Breast epithelium (tissue), 4 donors: ENCODE measurements at regions not wholly inside any gene's neighbourhood (a gene's known extent, or its start where the extent isn't known, plus 50 kb on each side); places are given as distances from the start of the nearest gene placed in this dataset.

ENCODE experiments used
- DNase-seq, 2 donors: peaks; one replicate each; pipeline ENCODE4 v3.0.0-alpha.2; 2019; ENCODE audit warnings: low spot score in 2 of 2
- H3K27ac ChIP-seq, 2 donors: fragments of 200-600 bp; sonication (generic) in 1 of 2; one replicate each; pipeline ENCODE4 v1.5.1; 2016 to 2019; ENCODE audit warnings: mild to moderate bottlenecking in 1 of 2
- H3K27me3 ChIP-seq, 2 donors: fragments of 200-600 bp; sonication (generic) in 1 of 2; one replicate each; pipeline versions ENCODE4 v1.5.1 to v1.6.0; 2017 to 2019; ENCODE audit warnings: control low read depth in 1 of 2, mild to moderate bottlenecking in 1 of 2
- H3K36me3 ChIP-seq: fragments of 200-600 bp; one replicate; pipeline ENCODE4 v1.5.1; 2019
- H3K4me1 ChIP-seq, 2 donors: fragments of 200-600 bp; sonication (generic); one replicate each; pipeline ENCODE4 v1.5.1; 2016 to 2019; ENCODE audit warnings: control low read depth in 1 of 2
- H3K4me3 ChIP-seq, 3 donors: fragments of 200-600 bp; sonication (generic); 1 replicate in 2 of 3; 2 replicates in 1 of 3; pipeline ENCODE4 v1.5.1; 2016 to 2019; ENCODE audit warnings: mild to moderate bottlenecking in 3 of 3, moderate library complexity in 2 of 3
- H3K9me3 ChIP-seq, 2 donors: fragments of 200-600 bp; sonication (generic) in 1 of 2; one replicate each; pipeline ENCODE4 v1.5.1; 2016 to 2019; ENCODE audit warnings: control low read depth in 1 of 2
- CTCF ChIP-seq, 3 donors: fragments of 450-650 bp; IDR thresholded peaks; one replicate each; pipeline ENCODE4 v1.5.1; 2016 to 2017; ENCODE audit warnings: antibody characterized with exemption in 3 of 3, mild to moderate bottlenecking in 3 of 3, moderate library complexity in 3 of 3
- POLR2A ChIP-seq: fragments of 450-650 bp; IDR thresholded peaks from one replicate; pipeline ENCODE4 v1.6.1; 2016; ENCODE audit warnings: antibody characterized with exemption, mild to moderate bottlenecking, moderate library complexity
- POLR2AphosphoS5 ChIP-seq, 3 donors: sonication (generic); formaldehyde crosslinking; IDR thresholded peaks; one replicate each; pipeline ENCODE4 v1.6.1; 2017; ENCODE audit warnings: antibody characterized with exemption in 3 of 3
- intact Hi-C: fragments of 100-400 bp; cut with DNase I; formaldehyde crosslinking; loops from one replicate; pipeline ENCODE4 v1.15.1; 2023; ENCODE audit warnings: low total_unique reads

- no peak for DNase-seq
- no peaks in the 10 kb centered on the region for H3K27me3 ChIP-seq
- peak overlapping the region; percentile 62 to 64 for H3K27ac ChIP-seq
These were observed 689.9 kb upstream of the CITED2 start for GRCh38 chr6:140064366-140064765.

GRCh38 chr6:140063021-140063399 is 688.6 kb upstream of the CITED2 start:
- H3K4me1 ChIP-seq, result peaks cover 0 to 10% of the 10 kb centered on the region in 2 donors
- no peak overlapping the region for H3K4me3 ChIP-seq
- DNase-seq, result no peak
- no peaks in the 10 kb centered on the region for H3K9me3 ChIP-seq
- intact Hi-C loops, result no loop called here
- no peaks in the 10 kb centered on the region for H3K36me3 ChIP-seq
- TF ChIP-seq POLR2A (no peak), POLR2AphosphoS5 (IDR thresholded peaks at IDR 0.05) (no peak)
- peak overlapping the region; percentile 85 to 89 for H3K27ac ChIP-seq
- no peaks in the 10 kb centered on the region for H3K27me3 ChIP-seq

More at GRCh38 chr6:140064366-140064765, 689.9 kb upstream of the CITED2 start:
- Histone ChIP-seq H3K4me1 (peaks cover 0 to 10% of the 10 kb centered on the region in 2 donors), H3K4me3 (no peak overlapping the region), H3K9me3 (no peaks in the 10 kb centered on the region), H3K36me3 (no peaks in the 10 kb centered on the region)
- intact Hi-C loops, result no loop called here
- TF ChIP-seq POLR2A, result no peak
- TF ChIP-seq POLR2AphosphoS5 (IDR thresholded peaks at IDR 0.05), result no peak
- no peak for TF ChIP-seq CTCF (IDR thresholded peaks at IDR 0.05)

- Histone ChIP-seq H3K9me3 (no peaks in the 10 kb centered on the region), H3K4me3 (no peak overlapping the region), H3K27me3 (no peaks in the 10 kb centered on the region), H3K27ac (peak overlapping the region; percentile 85 to 89), H3K4me1 (peaks cover 0 to 10% of the 10 kb centered on the region in 2 donors), H3K36me3 (no peaks in the 10 kb centered on the region)
- TF ChIP-seq POLR2AphosphoS5 (IDR thresholded peaks at IDR 0.05) (no peak), POLR2A (no peak), CTCF (IDR thresholded peaks at IDR 0.05) (no peak)
- intact Hi-C loops, result no loop called here
- peak; percentile 59 to 62 for DNase-seq
These were observed 687.9 kb upstream of the CITED2 start for GRCh38 chr6:140062043-140063020.

GRCh38 chr6:140061110-140062042 is 686.9 kb upstream of the CITED2 start:
- no peaks in the 10 kb centered on the region for H3K36me3 ChIP-seq
- H3K27ac ChIP-seq, result peak overlapping the region; percentile 85 to 86
- H3K27me3 ChIP-seq, result no peaks in the 10 kb centered on the region
- no peak overlapping the region for H3K4me3 ChIP-seq
- H3K4me1 ChIP-seq, result peaks cover 0 to 10% of the 10 kb centered on the region in 2 donors
- TF ChIP-seq POLR2AphosphoS5 (IDR thresholded peaks at IDR 0.05) (no peak), POLR2A (no peak), CTCF (IDR thresholded peaks at IDR 0.05) (no peak)
- no peak for DNase-seq
- intact Hi-C loops, result no loop called here
- no peaks in the 10 kb centered on the region for H3K9me3 ChIP-seq

- no peaks in the 10 kb centered on the region for H3K27me3 ChIP-seq
- intact Hi-C loops, result no loop called here
- H3K36me3 ChIP-seq, result no peaks in the 10 kb centered on the region
- no peaks in the 10 kb centered on the region for H3K9me3 ChIP-seq
- no peak for DNase-seq
- no peak for TF ChIP-seq POLR2A
- no peak for TF ChIP-seq CTCF (IDR thresholded peaks at IDR 0.05)
- H3K4me3 ChIP-seq, result no peak overlapping the region
- peaks cover 0 to 10% of the 10 kb centered on the region in 2 donors for H3K4me1 ChIP-seq
- no peak overlapping the region for H3K27ac ChIP-seq
These were observed 685.5 kb upstream of the CITED2 start for GRCh38 chr6:140059947-140060346.
